ENCODE measurements at regions not wholly inside any gene's neighbourhood (a gene's known extent, or its start where the extent isn't known, plus 50 kb on each side); places are given as distances from the start of the nearest gene placed in this dataset.

DNA sequence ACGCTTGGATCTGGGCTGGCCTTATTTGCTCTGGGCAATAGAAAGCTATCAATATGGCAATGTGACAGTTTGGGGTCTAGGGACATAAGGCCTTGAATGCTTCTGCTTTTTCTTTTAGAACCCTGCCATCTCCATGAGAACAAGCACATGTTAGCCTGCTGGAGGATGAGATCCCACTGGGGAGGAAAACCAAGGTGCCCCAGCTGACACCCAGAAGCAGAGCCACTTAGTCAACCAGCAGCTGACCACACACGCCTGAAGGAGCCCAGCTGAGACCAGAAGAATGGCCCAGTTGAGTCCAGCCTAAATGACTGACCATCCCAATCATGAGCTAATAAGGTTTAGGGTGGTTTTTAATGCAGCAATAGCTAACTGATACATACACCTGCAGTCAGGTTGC is 171.2 kb downstream of the AHSP start:
- TF ChIP-seq, protein P1, sequence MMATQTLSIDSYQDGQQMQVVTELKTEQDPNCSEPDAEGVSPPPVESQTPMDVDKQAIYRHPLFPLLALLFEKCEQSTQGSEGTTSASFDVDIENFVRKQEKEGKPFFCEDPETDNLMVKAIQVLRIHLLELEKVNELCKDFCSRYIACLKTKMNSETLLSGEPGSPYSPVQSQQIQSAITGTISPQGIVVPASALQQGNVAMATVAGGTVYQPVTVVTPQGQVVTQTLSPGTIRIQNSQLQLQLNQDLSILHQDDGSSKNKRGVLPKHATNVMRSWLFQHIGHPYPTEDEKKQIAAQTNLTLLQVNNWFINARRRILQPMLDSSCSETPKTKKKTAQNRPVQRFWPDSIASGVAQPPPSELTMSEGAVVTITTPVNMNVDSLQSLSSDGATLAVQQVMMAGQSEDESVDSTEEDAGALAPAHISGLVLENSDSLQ (IDR thresholded peaks at IDR 0.05), result no peak
- TF ChIP-seq SUZ12 (IDR thresholded peaks at IDR 0.05), result no peak
